HG02678 (cell line): ENCODE measurements at regions not wholly inside any gene's neighbourhood (a gene's known extent, or its start where the extent isn't known, plus 50 kb on each side); places are given as distances from the start of the nearest gene placed in this dataset.
A peak's percentile ranks its signal among the peaks of the same experiment; 100 is the strongest.

Source experiments
- ATAC-seq: cut with Tn5 transposase; IDR thresholded peaks from one replicate; pipeline ENCODE4 v1.9.1; 2021; ENCODE audit warnings: mild to moderate bottlenecking, moderate library complexity; ENCODE audit not compliant: unreplicated experiment

DNA sequence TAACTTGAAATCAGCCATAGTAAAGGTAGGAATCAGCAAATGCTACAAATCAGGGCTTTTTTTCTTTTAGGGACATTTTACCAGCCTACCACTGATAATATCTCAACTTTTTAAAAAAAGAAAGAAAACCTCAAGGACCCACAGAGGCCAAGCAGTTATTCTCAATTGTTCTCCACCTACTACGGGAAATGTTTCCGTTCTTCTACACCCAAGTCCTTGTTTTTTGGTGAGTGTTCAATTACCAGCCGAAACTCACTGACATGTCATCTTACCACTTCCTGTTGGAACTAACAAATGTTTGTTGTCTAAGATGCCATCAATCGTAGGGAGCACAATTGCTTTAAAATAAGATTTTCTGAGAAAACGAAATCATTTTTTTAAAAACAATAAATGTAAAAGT, 50.2 kb upstream of the CDK1 start:
- no peak for ATAC-seq

DNA sequence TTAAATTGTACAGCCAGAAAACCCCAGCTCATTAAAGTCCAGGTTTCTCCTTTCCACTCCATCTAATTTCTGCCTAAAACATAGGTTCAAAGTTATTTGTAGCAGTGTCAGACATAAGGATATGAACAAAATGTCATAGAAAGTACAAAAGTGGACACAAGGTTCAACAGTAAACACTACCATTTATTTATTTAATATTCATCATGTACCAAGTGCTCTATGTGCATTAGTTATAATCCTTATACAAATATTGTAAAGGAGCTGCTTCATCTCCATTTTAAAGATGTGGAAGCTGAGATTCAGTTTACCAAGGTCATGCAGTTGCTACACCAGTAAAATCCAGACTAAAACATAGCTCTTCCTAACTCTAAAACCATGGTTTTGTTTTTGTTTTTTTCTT, 52.0 kb upstream of the CDK1 start:
- no peak for ATAC-seq

DNA sequence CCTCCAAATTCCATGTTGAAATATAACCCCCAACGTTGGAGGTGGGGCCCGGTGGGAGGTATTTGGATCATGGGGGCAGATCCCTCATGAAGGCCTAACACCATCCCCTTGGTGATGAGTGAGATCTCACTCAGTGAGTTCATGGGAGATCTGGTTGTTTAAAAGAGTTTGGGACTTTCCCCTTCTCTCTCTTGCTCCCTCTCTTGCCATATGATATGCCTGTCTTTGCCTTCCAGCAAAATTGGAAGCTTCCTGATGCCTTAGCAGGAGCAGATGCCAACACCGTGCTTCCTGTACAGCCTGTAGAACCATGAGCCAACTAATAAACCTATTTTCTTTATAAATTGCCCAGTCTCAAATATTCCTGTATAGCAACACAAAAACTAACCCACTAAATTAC, 55.7 kb upstream of the CDK1 start:
- ATAC-seq, result no peak

DNA sequence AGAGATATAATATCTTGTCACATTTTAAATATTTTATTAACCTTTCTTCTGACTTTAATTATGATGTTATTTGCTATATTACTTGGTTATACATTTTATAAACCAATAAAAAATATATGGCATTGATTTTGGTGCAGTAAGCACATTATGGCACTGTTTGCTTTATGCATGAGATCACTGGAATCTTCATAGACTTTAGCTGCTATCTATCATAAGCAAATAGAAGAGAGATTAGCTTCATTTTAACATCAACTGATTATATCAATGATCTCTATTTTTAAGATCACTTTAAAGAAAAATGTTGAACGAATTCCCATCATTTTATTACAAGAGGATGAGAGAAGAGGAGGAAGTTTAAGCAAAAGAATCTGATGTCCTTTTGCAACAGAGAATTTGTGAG, 58.6 kb upstream of the CDK1 start:
- no peak for ATAC-seq

DNA sequence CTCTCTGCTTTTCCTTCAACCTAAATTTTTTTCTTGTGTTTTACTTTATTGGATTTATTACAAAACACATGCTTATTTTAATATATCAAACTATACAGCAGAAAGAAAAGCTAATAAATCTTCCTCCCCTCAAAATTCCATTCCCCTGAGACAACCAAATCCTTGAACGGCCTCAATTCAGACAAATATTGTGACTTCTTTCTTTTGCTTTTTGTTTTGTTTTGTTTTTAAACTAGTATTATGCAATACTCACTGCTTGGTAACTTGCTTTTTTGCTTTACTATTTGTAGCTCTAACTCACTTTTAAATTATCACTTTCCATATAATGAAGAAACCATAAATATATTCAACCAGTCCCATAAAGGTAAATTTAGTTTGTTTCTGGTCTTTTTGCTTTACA, 59.4 kb upstream of the CDK1 start:
- ATAC-seq, result no peak

DNA sequence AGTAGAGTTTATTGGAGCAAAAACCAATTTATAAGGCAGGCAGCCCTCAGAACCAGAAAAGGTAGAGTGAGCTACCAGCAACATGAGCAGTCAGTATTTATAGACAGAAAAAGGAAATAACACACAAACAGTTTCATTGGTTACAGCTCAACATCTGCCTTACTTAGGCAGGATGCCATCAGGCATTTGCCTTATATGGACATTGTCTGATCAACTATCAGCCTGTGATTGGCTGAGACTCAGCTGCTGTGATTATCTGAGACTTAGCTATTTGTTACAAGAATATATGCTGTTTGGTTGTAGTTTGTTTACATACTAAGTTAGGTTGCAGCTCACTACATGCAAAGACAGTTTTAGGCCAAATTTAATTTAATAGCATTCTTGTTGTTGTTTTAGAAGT, 60.4 kb upstream of the CDK1 start:
- ATAC-seq, result peak; percentile 86

DNA sequence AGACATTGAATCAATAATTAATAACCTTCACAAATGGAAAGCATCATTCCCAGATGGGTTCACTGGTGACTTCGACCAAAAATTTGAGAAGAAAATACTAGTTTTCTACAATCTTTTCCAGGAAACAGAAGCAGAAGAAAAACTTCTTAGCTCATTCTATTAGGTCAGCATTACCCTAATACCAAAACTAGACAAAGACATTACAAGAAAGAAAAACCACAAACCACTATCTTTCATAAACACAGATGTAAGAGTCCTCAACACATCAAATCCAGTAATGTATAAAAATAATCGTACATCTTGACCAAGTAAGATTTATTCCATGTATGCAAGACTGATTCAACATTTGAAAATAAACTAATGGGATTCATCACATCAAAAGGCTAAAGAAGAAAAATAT, 64.0 kb upstream of the CDK1 start:
- peak; percentile 46 for ATAC-seq

DNA sequence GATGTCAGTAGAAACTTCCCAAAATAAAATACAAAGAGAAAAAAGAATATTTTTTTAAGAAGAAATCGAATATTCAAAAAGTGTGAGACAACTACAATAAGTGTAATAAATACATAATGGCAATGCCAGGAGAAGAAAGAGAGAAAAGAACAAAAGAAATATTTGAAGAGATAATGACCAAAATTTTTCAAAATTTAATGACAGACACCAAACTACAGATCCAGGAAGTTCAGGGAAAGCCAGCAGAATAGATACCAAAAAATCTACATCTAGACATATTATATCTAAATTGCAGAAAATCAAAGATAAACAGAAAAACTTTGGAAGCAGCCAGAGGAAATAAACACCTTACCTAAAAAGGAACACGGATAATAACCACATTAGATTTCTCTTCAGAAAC, 66.8 kb upstream of the CDK1 start:
- ATAC-seq, result no peak

DNA sequence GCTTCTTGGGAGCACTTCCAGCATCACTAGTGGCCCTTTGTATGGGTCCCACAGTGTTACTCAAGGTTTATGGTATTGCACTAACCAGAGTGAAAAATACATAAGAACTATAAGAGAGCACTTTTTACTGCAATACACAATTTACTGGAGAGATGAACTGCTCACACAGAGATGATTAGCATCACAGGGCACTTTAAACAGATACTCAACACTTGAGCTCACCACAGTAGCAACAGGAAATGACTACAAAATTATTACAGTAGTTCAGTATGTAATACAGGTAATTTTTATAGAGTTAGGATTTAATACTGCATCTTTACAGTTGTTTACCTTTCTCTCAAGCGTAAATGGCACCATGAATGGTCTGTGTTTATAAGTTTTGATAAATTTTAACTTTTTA, 68.2 kb upstream of the CDK1 start:
- ATAC-seq, result no peak

DNA sequence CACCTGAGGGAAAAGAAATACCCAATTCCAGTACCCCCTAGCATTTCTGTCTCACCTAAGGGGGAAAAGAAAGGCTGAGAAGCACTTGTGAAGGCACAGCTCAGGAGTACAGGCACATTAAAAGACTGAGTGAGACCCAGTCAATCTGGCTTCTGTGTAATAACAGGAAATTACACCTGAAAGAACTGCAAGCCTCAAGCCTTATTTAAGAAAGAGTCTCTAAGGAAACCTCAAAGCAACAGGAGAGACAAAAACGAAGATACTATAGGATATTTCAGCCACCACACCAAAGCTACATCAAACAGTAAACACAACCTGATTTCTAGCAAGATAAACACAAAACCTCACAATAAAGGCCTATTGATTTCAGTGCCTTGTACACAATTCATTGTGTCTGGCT, 69.6 kb upstream of the CDK1 start:
- ATAC-seq, result no peak

DNA sequence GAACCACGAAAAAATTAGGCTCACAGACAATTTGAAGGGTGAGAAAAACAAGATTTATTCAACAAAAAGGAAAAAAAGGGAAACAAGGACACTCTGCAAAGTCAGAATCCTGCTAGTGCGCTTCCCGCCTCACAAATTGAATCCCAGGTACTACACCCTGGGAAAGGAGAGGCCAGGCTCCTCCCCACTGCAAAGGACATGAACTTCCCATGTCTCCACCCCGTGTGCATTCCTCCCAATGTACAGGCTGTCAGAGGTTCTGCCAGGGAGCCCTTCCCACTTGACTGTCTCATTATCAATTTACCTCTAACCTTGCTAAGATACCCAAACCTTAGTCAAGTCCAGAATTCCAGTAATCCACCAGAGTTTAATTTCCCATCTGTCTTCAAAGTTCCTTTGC, 70.4 kb upstream of the CDK1 start:
- no peak for ATAC-seq

DNA sequence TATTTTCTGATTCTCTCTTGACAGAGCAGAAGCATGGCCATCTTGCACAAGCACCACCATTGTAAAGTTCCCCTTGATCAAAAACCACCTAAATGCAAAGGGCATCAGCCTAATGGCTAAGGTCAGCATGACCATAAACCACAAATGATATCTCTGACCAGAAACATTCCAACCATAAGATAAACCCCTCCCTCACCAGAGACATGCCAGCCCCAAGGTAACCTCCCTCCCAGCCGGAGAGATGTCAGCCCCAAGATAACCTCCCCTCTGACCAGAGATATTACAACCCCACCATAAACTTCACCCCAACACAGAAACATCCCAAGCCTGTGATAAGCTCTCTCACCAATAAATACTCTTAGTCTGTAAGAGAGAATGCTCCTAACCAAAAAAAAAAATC, 72.1 kb upstream of the CDK1 start:
- ATAC-seq, result no peak

DNA sequence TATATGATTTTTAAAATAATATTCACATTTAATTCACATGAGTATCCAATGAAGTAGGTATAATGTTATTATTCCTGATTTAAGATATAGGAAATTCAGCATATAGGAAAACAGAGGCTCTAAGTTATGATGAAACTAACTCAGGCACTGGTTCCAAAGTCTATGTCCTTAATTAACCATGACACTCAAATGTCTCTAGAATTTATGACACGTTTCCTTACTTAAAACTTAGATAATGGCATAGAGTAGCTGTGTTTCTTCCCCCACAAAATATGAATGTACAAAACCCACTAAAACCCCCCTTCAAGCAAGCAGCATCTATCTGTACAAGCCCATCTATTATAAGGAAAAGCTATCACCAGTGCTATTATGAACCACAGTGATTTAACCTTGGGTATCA, 72.9 kb upstream of the CDK1 start:
- ATAC-seq, result no peak

DNA sequence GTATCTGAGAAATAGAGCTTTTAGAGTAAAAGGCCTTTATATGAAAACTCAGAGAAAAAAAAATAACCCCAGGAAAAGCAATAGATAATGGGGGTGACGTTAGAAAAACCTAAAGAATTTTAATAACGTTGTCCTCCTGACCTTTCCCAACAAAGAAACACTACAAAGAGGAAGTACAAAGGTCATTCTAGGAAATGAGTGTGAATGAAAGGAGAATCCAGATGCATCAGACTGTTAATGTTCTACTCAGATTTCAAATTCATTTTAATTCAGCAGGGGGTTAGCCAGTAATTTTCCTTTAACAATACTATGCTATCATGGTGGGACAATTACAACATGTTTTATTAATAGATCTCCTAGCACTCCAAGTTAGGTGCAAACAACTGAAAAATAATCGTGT, 73.8 kb upstream of the CDK1 start:
- no peak for ATAC-seq

DNA sequence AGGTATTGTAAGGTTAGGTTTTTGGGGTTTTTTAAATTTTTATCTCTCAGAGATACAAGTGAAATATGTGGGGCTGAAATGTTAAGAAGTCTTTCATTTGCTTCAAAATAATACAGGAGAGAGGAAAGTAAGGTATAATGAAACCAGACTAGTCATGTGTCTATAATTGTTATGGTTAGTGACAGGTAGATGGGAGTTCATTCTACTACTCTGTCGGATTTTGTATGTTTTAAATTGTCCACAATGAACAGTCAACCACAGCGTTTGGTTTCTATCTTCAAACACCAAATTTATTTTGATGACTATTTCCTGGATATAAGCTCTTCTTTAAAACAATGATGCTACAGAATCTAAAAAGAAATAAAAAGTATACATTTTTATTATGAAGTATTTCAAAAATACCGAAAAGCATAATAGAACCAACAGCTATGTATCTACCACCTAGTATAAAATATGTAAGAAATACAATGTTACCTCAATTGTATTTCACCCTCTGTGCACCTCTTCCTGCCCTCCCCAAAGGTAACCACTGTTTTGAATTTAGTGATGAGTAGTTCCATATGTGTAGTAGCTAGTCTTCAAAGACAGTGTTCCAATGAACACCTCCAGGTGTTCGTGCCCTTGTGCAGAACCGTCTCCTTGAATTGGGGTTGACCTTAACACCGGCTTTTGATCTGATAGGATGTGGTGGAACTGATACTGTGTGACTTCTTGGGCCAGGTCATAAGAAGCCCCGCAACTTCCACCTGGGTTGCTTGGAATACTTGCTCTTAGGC, 74.8 kb upstream of the CDK1 start:
- no peak for ATAC-seq

DNA sequence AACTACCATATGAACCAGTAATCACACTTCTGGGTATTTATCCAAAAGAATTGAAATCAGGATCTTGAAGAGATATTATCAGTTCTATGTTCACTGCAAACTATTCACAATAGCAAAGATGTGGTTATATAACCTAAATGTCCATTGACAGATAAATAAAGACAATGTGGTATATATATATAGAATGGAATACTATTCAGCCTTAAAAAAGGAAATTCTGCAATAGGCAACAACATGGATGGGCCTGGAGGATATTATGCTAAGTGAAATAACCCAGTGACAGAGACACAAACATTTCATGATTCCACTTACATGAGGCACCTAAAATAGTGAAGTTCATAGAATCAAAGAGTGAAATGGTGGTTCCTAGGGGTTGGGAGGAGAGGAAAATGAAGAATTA, 90.6 kb upstream of the CDK1 start:
- no peak for ATAC-seq

DNA sequence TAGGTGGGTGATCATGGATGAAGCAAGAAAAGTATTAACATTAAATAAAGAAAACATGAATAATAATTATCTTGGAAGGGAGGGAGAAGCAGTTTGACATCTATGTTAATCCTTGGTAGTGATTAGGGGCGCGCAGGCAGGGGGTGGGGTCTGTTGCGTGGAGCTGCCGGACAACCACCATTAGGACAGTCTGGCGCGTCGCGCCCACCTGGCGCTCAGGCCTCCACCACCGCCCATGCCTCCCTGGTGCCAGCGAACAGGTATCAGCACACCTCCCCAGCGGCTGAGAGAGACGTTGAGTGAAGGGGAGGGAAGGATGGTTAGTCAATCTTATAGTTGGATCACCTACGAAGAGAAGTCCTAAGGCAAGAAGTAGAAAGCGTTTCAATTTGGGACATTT, 94.2 kb upstream of the CDK1 start:
- no peak for ATAC-seq

DNA sequence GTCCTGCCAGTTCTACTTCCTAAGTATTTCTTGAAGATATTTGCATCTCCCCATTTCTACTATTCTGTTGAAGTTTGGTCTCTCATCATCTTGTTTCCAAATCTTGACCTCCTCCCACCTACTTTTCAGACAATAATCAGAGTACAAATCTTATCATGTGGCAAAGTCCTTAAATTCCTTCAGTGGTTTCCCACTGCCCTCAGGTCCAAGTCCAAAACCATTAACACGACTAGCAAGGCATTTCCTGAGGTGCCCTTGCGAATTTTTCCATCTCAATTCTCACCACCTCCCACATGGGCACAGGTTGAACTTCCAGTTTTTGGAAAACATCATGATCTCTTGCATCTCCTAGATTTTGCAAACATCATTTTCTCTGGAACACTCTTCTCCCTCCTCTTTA, 97.2 kb upstream of the CDK1 start:
- no peak for ATAC-seq

DNA sequence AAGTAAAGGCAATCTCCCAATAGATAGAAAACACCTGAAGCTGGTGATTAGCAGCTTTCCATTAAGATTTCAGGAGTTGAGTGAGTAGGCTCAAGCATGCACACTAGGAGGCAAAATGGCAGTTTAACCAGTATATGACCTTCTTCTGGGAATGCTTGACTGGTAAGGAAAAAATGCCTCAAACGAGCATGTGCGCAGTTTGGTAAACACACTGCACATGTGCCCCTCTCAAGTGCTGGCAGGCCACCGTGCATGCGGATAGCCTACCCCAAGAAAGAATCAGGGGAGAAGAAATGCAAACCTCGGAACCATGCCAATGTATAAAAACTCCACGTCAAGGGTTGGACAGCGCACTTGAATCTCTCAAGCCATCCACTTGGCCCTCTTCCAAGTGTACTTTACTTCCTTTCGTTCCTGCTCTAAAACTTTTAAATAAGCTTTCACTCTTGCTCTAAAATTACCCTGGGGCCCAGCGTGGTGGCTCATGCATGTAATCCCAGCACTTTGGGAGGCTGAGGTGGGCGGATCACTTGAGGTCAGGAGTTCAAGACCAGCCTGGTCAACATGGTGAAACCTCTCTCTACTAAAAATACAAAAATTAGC, 98.8 kb upstream of the CDK1 start:
- no peak for ATAC-seq

DNA sequence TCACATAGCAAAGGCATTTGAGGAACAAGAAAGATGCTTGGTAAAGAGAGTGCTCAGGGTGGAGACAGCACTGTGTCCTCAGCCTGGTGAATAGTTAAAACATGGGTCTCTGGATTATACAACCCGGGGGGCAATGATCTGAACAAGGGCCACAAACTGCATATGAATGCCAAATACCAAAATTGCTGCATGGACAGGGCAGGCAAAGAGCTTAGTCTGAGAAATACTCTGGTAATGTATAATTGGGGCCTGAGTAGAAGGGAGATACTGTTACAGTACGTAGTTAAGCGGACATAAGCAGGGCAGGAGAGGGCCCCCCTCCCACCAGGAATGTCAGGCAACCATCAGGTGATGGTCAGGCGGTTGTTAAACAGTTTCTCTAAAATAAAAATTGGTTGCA, 99.3 kb upstream of the CDK1 start:
- no peak for ATAC-seq

DNA sequence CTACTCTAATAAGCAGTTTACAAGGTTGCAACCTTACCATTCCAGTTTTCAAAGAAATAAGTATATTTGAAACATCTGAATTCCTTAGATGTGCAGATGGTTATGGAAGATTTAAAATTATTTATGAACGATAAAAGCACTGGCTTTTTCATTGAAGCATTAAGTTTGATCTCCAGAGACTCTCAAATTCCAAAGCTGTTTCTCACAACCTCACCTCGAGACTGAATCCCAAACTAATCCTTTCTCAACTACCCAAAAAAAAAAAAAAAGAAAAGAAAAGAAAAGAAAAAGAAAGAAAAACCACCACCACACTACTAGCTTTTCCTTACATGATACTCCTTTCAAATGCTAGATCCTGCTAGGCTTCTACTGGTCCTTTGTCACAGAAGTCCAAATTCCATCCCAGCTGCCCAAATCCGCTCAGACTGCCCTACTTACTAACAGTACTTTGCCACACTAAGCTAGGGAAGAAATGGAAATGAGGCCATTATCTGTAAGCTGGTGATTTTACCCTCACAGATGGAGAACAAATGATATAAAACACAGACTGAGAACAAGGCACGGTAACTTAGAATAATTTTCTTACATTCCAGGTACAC, 100.6 kb upstream of the CDK1 start:
- ATAC-seq, result no peak

DNA sequence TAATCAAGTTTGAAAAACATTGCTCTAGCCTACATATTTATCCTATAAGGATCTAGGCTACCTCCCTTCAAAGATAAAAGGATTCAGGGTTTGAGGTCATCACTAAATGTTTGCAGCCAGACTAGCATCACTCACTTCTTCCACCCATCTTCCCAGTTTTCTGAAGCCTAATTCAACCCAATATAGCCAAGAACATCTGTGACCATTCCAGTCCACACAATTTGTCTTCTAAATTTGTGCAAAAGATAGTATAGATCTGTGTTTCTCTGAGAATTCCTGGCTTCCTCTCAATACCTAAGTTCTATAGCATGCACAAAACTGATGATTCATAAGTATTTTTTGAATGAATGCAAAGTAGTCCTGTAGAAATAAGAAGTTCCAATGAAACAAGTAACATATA, 103.0 kb upstream of the CDK1 start:
- no peak for ATAC-seq

DNA sequence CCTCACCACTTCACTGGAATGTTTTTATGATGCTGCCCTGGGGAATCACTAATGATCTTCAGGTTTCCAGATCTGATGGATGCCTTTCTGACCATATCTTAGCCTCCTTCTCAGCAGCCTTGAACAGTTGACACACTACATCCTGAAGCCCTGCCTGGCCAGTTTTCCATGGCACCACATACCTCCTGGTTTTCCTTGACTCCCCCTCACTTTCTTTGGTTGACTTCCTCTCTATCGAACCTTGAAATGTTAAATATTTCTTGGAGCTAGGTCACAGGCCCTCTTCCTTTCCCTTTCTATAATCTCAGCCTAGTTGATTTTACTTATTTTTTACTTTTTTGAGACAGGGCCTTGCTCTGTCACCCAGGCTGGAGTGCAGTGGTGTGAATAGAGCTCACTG, 108.8 kb upstream of the CDK1 start:
- ATAC-seq, result no peak
